IMR-90 (cell line): ENCODE measurements at regions not wholly inside any gene's neighbourhood (a gene's known extent, or its start where the extent isn't known, plus 50 kb on each side); places are given as distances from the start of the nearest gene placed in this dataset.

Experiments
- ATAC-seq: fragments of 200-7000 bp; cut with Tn5 transposase; 2 replicates; pipeline ENCODE4 v1.9.1; 2020; ENCODE audit warnings: low read depth, mild to moderate bottlenecking, moderate library complexity
- BruUV-seq: library from RNA; stranded (reverse); fragments of 400-500 nt; replicated peaks from 2 replicates; lab custom pipeline; 2021; lab: Mats Ljungman, UMichigan
- CTCF ChIA-PET: fragments of 300-600 bp; formaldehyde crosslinking; extraction: SDS; loops from one replicate; lab custom pipeline; 2021; ENCODE audit warnings: antibody characterized with exemption; lab: Yijun Ruan, JAX
- POLR2A ChIA-PET: fragments of 300-600 bp; sonication (Branson Sonifier 250); formaldehyde crosslinking; loops from one replicate; lab custom pipeline; 2022; ENCODE audit warnings: antibody characterized with exemption; ENCODE audit not compliant: unreplicated experiment; lab: Charles Lee
- DNase-seq: peaks from one replicate; pipeline ENCODE4 v3.0.0; 2013
- H2AFZ ChIP-seq: replicated peaks from 2 replicates; pipeline ENCODE3; 2013; ENCODE audit warnings: low read length, mild to moderate bottlenecking; ENCODE audit not compliant: poor library complexity
- H2AK5ac ChIP-seq: 2 replicates; pipeline ENCODE4 v1.6.1; 2013; ENCODE audit warnings: low read depth, low read length, inconsistent platforms
- H2AK9ac ChIP-seq: replicated peaks from 2 replicates; pipeline ENCODE3; 2013; ENCODE audit warnings: mild to moderate bottlenecking, low read depth, low read length, moderate library complexity; ENCODE audit not compliant: poor library complexity
- H2BK120ac ChIP-seq: 2 replicates; pipeline ENCODE4 v1.6.1; 2013; ENCODE audit warnings: low read depth, low read length, inconsistent platforms
- H2BK15ac ChIP-seq: 3 replicates; pipeline ENCODE4 v1.6.1; 2013; ENCODE audit warnings: low read depth, low read length, inconsistent platforms
- H2BK20ac ChIP-seq: 2 replicates; pipeline ENCODE4 v1.6.1; 2013; ENCODE audit warnings: low read depth, mild to moderate bottlenecking, inconsistent platforms, low read length, moderate library complexity
- H2BK5ac ChIP-seq: 2 replicates; pipeline ENCODE4 v1.6.1; 2013; ENCODE audit warnings: mild to moderate bottlenecking, low read depth, low read length, inconsistent platforms; ENCODE audit not compliant: poor library complexity, severe bottlenecking
- H3K14ac ChIP-seq: replicated peaks from 2 replicates; pipeline ENCODE4 v1.6.1; 2013; ENCODE audit warnings: low read depth, low read length, inconsistent platforms
- H3K18ac ChIP-seq: 2 replicates; pipeline ENCODE4 v1.6.1; 2013; ENCODE audit warnings: low read depth, low read length, control low read depth
- H3K23ac ChIP-seq: 2 replicates; pipeline ENCODE4 v1.6.1; 2013; ENCODE audit warnings: low read depth, low read length, inconsistent platforms
- H3K27ac ChIP-seq: 2 replicates; pipeline ENCODE4 v1.5.1; 2013; ENCODE audit warnings: mild to moderate bottlenecking, control low read depth, low read length; ENCODE audit not compliant: insufficient read depth
- H3K27me3 ChIP-seq: 2 replicates; pipeline ENCODE4 v1.6.1; 2013; ENCODE audit warnings: low read length; ENCODE audit not compliant: control insufficient read depth, insufficient read depth
- H3K36me3 ChIP-seq: 2 replicates; pipeline ENCODE4 v1.6.1; 2013; ENCODE audit warnings: low read length, mixed read lengths; ENCODE audit not compliant: control insufficient read depth, insufficient read depth
- H3K4ac ChIP-seq: 2 replicates; pipeline ENCODE4 v1.6.1; 2013; ENCODE audit warnings: low read depth, low read length, inconsistent platforms
- H3K4me1 ChIP-seq: 2 replicates; pipeline ENCODE4 v1.6.1; 2013; ENCODE audit warnings: low read length, mixed read lengths; ENCODE audit not compliant: control insufficient read depth, insufficient read depth
- H3K4me2 ChIP-seq: 2 replicates; pipeline ENCODE4 v1.6.1; 2013; ENCODE audit warnings: low read depth, mild to moderate bottlenecking, control low read depth, low read length, moderate library complexity
- H3K4me3 ChIP-seq: 2 replicates; pipeline ENCODE4 v1.5.1; 2013; ENCODE audit warnings: low read depth, mild to moderate bottlenecking, control low read depth, low read length, moderate library complexity; ENCODE audit not compliant: insufficient read depth
- H3K56ac ChIP-seq: 2 replicates; pipeline ENCODE4 v1.6.1; 2013; ENCODE audit warnings: low read length, inconsistent platforms; ENCODE audit not compliant: insufficient read depth; ENCODE audit errors: extremely low read depth
- H3K79me1 ChIP-seq, 2 experiments: 2 replicates each; pipeline ENCODE4 v1.6.1; 2013; ENCODE audit warnings: low read length in 2 of 2, inconsistent platforms in 1 of 2, low read depth in 1 of 2
- H3K9ac ChIP-seq: 2 replicates; pipeline ENCODE4 v1.6.1; 2013; ENCODE audit warnings: low read depth, low read length, control low read depth
- H3K9me1 ChIP-seq: 2 replicates; pipeline ENCODE4 v1.6.1; 2013; ENCODE audit warnings: low read length, inconsistent platforms; ENCODE audit not compliant: insufficient read depth
- H3K9me3 ChIP-seq: 2 replicates; pipeline ENCODE4 v1.6.1; 2013; ENCODE audit warnings: low read length; ENCODE audit not compliant: control insufficient read depth, insufficient read depth
- H4K20me1 ChIP-seq: 2 replicates; pipeline ENCODE4 v1.6.1; 2013; ENCODE audit warnings: low read length, inconsistent platforms; ENCODE audit not compliant: insufficient read depth
- H4K5ac ChIP-seq: 2 replicates; pipeline ENCODE4 v1.6.1; 2013; ENCODE audit warnings: mild to moderate bottlenecking, low read depth, low read length, control low read depth
- H4K8ac ChIP-seq, 2 experiments: 2 replicates each; pipeline ENCODE4 v1.6.1; 2013; ENCODE audit warnings: low read depth in 2 of 2, low read length in 2 of 2, control low read depth in 1 of 2, inconsistent platforms in 1 of 2
- H4K91ac ChIP-seq: 2 replicates; pipeline ENCODE4 v1.6.1; 2013; ENCODE audit warnings: low read depth, low read length, inconsistent platforms; ENCODE audit not compliant: insufficient read depth
- BHLHE40 ChIP-seq: fragments of 150-350 bp; IDR thresholded peaks from 2 replicates; pipeline ENCODE4 v1.6.1; 2016; ENCODE audit warnings: mild to moderate bottlenecking, low read depth, low read length
- CEBPB ChIP-seq: IDR thresholded peaks from 2 replicates; pipeline ENCODE4 v1.6.1; 2012; ENCODE audit warnings: low read depth, low read length, improper control_type of control experiment
- CHD1 ChIP-seq: IDR thresholded peaks from 2 replicates; pipeline ENCODE4 v1.6.1; 2012; ENCODE audit warnings: low read depth, low read length, improper control_type of control experiment
- FOS ChIP-seq: fragments of 150-350 bp; IDR thresholded peaks from 2 replicates; pipeline ENCODE4 v1.6.1; 2016; ENCODE audit warnings: low read depth, low read length
- MXI1 ChIP-seq: IDR thresholded peaks from 2 replicates; pipeline ENCODE4 v1.6.1; 2012; ENCODE audit warnings: low read depth, mild to moderate bottlenecking, low read length, moderate library complexity, borderline replicate concordance
- NFE2L2 ChIP-seq: fragments of 150-350 bp; IDR thresholded peaks from 2 replicates; pipeline ENCODE4 v1.6.1; 2016; ENCODE audit warnings: low read depth, mild to moderate bottlenecking, low read length
- RCOR1 ChIP-seq: IDR thresholded peaks from 2 replicates; pipeline ENCODE4 v1.6.1; 2012; ENCODE audit warnings: mild to moderate bottlenecking, low read length, improper control_type of control experiment; ENCODE audit not compliant: insufficient replicate concordance
- WGBS, 2 experiments: methylation state at CpG; one replicate each; pipeline versions ENCODE4 v1.1.5 to v1.1.7; 2013; ENCODE audit warnings: missing lambda C conversion rate in 2 of 2; ENCODE audit not compliant: insufficient read length in 1 of 2; ENCODE audit errors: extremely low coverage in 2 of 2; 5-methylcytosine and 5-hydroxymethylcytosine counted together
- dilution Hi-C: fragments of 300-500 bp; cut with HindIII; formaldehyde crosslinking; loops from one replicate; pipeline ENCODE4 v1.14.3; 2018; ENCODE audit warnings: low sequenced_read_pairs; ENCODE audit not compliant: unreplicated experiment
- in situ Hi-C: fragments of 300-500 bp; cut with MboI; formaldehyde crosslinking; loops from 3 replicates; pipeline ENCODE4 v1.14.3; 2019; ENCODE audit warnings: low sequenced_read_pairs, inconsistent platforms, mixed read lengths
- intact Hi-C: fragments of 100-400 bp; cut with micrococcal nuclease; formaldehyde crosslinking; loops from 2 replicates; pipeline ENCODE4 v1.10.0; 2022
- TF ChIP-seq, protein P1 (sequence below): conservative IDR thresholded peaks from 2 replicates; pipeline ENCODE4 v1.5.1; 2012; ENCODE audit warnings: mild to moderate bottlenecking, low read depth, low read length, improper control_type of control experiment

DNA sequence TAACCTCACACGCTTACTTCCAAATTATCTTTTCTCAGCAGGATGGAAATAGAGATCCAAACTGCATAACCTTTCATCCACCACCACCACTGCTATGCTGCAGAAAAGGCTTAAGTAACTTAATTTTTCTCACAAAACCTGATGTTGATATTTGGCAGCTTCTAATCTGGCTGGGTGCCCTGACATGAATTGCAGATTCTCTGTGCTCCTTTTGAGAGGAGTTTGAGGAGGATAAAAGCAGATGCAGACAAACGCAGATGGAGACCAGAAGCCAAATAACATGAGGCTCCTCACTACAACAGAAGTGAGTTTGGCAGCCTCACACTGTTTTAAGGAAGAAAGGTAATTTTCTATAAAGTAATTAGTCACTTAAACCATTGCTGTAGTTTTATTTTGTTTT, 646.2 kb upstream of the ATXN8OS start:
- no peak overlapping the region for H3K4me3 ChIP-seq
- no peaks in the 10 kb centered on the region for H3K79me1 ChIP-seq
- ChIA-PET POLR2A (no interaction called here), CTCF (no interaction called here)
- no peaks in the 10 kb centered on the region for H4K20me1 ChIP-seq
- H3K4me2 ChIP-seq: no peak overlapping the region
- no peaks in the 10 kb centered on the region for H3K36me3 ChIP-seq
- intact Hi-C loops (no loop called here), in situ Hi-C loops (no loop called here), dilution Hi-C loops (no loop called here)
- no TSS peak for BruUV-seq
- no peak overlapping the region for H2AFZ ChIP-seq
- H3K27me3 ChIP-seq: no peaks in the 10 kb centered on the region
- no peak overlapping the region for H3K56ac ChIP-seq
- no peak overlapping the region for H3K27ac ChIP-seq
- WGBS, 2 experiments: no CpG with 5 or more reads among the region's 2 CpGs
- ATAC-seq: no peak
- no peak overlapping the region for H3K4ac ChIP-seq
- no peaks in the 10 kb centered on the region for H3K9me1 ChIP-seq
- H4K8ac ChIP-seq: no peak overlapping the region
- H3K23ac ChIP-seq: no peak overlapping the region
- TF ChIP-seq CHD1 (no peak), CEBPB (no peak), MXI1 (no peak), FOS (no peak), BHLHE40 (no peak), NFE2L2 (no peak), RCOR1 (no peak)
- TF ChIP-seq, protein P1, sequence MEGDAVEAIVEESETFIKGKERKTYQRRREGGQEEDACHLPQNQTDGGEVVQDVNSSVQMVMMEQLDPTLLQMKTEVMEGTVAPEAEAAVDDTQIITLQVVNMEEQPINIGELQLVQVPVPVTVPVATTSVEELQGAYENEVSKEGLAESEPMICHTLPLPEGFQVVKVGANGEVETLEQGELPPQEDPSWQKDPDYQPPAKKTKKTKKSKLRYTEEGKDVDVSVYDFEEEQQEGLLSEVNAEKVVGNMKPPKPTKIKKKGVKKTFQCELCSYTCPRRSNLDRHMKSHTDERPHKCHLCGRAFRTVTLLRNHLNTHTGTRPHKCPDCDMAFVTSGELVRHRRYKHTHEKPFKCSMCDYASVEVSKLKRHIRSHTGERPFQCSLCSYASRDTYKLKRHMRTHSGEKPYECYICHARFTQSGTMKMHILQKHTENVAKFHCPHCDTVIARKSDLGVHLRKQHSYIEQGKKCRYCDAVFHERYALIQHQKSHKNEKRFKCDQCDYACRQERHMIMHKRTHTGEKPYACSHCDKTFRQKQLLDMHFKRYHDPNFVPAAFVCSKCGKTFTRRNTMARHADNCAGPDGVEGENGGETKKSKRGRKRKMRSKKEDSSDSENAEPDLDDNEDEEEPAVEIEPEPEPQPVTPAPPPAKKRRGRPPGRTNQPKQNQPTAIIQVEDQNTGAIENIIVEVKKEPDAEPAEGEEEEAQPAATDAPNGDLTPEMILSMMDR: no peak
- H4K5ac ChIP-seq: no peak overlapping the region
- H2BK15ac ChIP-seq: no peak overlapping the region
- H2AK5ac ChIP-seq: no peak overlapping the region
- H3K4me1 ChIP-seq: no peaks in the 10 kb centered on the region
- no peaks in the 10 kb centered on the region for H3K9me3 ChIP-seq
- H3K9ac ChIP-seq: no peak overlapping the region
- no peak overlapping the region for H3K18ac ChIP-seq
- no peak overlapping the region for H2BK20ac ChIP-seq
- H3K14ac ChIP-seq: no peak overlapping the region
- H4K91ac ChIP-seq: no peak overlapping the region
- H2BK120ac ChIP-seq: no peak overlapping the region
- H2BK5ac ChIP-seq: no peak overlapping the region
- no peak for DNase-seq
- H2AK9ac ChIP-seq: no peak overlapping the region
